ENCODE measurements at regions not wholly inside any gene's neighbourhood (a gene's known extent, or its start where the extent isn't known, plus 50 kb on each side); places are given as distances from the start of the nearest gene placed in this dataset.

DNA sequence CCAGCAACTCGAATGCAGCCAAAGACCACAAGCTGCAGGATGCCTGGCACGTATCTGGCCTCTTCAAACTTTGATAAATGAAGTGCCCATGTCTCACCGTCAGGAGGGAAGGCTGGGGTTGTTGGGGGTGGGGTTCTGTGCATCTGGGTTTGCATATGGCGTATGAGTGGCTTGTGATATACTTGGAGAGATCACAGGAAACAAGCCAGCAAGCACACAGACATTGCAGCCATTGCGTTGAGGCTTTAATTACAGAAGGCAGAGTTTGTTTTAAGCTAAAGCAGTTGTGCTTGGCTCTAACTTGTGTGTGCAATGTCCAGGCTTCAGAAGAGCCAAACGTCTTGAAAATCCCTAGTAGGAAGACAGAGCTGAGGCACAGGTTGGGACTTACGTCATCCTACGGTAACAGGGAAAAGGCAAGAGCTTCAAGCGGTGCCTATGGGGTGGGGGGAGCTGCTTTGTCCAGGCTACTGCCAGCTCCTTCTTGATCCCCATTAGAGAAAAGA, 109.2 kb downstream of the ASB7 start:
- peaks cover 40% of the 10 kb centered on the region for H3K4me1 ChIP-seq
- Mint-ChIP-seq H3K27ac (ENCODE audit: unreplicated experiment) (no peak overlapping the region), H3K4me3 (ENCODE audit: unreplicated experiment) (no peak overlapping the region), H3K9me3 (ENCODE audit: unreplicated experiment) (peaks cover 31% of the 10 kb centered on the region), H3K4me1 (ENCODE audit: low read depth, unreplicated experiment) (peaks cover 7% of the 10 kb centered on the region), H3K27me3 (ENCODE audit: insufficient read depth, unreplicated experiment) (no peaks in the 10 kb centered on the region), H3K36me3 (ENCODE audit: insufficient read depth, unreplicated experiment) (peaks cover 7% of the 10 kb centered on the region)
- no peak for DNase-seq
- no peak overlapping the region for H3K4me3 ChIP-seq (ENCODE audit: low read depth, low read length)
- no peaks in the 10 kb centered on the region for H3K27me3 ChIP-seq (replicated peaks; ENCODE audit: control insufficient read depth, insufficient read depth, low read length)
- POLR2A ChIA-PET = no interaction called here
- CTCF ChIA-PET = interaction anchor here (0.6 kb wide), 1 partner anchor 194 kb away, joined by 3 read pairs; no protein-coding TSS in a partner anchor
- intact Hi-C loops (cut with micrococcal nuclease; ENCODE audit: unreplicated experiment) = no loop called here
- H3K36me3 ChIP-seq (ENCODE audit: control insufficient read depth, insufficient read depth, low read length) = no peaks in the 10 kb centered on the region
- TF ChIP-seq, protein P1, sequence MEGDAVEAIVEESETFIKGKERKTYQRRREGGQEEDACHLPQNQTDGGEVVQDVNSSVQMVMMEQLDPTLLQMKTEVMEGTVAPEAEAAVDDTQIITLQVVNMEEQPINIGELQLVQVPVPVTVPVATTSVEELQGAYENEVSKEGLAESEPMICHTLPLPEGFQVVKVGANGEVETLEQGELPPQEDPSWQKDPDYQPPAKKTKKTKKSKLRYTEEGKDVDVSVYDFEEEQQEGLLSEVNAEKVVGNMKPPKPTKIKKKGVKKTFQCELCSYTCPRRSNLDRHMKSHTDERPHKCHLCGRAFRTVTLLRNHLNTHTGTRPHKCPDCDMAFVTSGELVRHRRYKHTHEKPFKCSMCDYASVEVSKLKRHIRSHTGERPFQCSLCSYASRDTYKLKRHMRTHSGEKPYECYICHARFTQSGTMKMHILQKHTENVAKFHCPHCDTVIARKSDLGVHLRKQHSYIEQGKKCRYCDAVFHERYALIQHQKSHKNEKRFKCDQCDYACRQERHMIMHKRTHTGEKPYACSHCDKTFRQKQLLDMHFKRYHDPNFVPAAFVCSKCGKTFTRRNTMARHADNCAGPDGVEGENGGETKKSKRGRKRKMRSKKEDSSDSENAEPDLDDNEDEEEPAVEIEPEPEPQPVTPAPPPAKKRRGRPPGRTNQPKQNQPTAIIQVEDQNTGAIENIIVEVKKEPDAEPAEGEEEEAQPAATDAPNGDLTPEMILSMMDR (IDR thresholded peaks at IDR 0.05; ENCODE audit: insufficient read depth in 1 of 2, low read depth in 1 of 2, low read length in 1 of 2, severe bottlenecking in 1 of 2, unreplicated experiment in 1 of 2) = no peak
- BruUV-seq (replicated peaks) = no TSS peak
- H3K9me3 ChIP-seq = no peaks in the 10 kb centered on the region

DNA sequence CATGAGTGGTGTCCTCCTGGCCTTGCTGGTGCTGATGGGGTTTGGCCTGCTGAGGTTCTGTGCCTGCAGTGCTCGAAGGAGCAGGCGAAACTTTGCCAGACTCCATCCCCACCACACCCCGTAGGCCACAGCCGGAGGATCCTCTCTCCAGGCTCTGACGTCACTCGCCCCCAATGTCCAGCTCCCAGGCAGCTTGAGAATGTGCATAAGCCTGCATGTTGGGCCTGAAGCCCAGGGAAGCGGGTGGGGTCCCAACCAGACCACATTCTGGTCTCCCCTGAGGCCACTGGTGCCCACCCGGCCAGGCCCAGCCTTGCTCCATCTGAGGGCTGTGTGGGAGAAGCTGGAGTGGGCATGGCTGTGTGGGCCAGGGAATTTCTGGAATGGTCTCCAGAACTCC, 109.8 kb downstream of the ASB7 start:
- TF ChIP-seq, protein P1 (IDR thresholded peaks at IDR 0.05; ENCODE audit: insufficient read depth in 1 of 2, low read depth in 1 of 2, low read length in 1 of 2, severe bottlenecking in 1 of 2, unreplicated experiment in 1 of 2) = no peak
- Histone ChIP-seq H3K9me3 (no peaks in the 10 kb centered on the region), H3K36me3 (ENCODE audit: control insufficient read depth, insufficient read depth, low read length) (no peaks in the 10 kb centered on the region), H3K27me3 (replicated peaks; ENCODE audit: control insufficient read depth, insufficient read depth, low read length) (no peaks in the 10 kb centered on the region), H3K4me1 (peaks cover 40% of the 10 kb centered on the region), H3K4me3 (ENCODE audit: low read depth, low read length) (no peak overlapping the region)
- no peak overlapping the region for H3K27ac Mint-ChIP-seq (ENCODE audit: unreplicated experiment)
- intact Hi-C loops (cut with micrococcal nuclease; ENCODE audit: unreplicated experiment) = no loop called here
- ChIA-PET CTCF (no interaction called here), POLR2A (interaction anchor here (0.5 kb wide), 1 partner anchor 63 kb away, joined by 3 read pairs; no protein-coding TSS in a partner anchor)
- H3K9me3 Mint-ChIP-seq (ENCODE audit: unreplicated experiment) = peaks cover 31% of the 10 kb centered on the region
- DNase-seq = no peak
- BruUV-seq (replicated peaks) = no TSS peak
- no peak overlapping the region for H3K4me3 Mint-ChIP-seq (ENCODE audit: unreplicated experiment)
- H3K27me3 Mint-ChIP-seq (ENCODE audit: insufficient read depth, unreplicated experiment) = no peaks in the 10 kb centered on the region
- peaks cover 7% of the 10 kb centered on the region for H3K4me1 Mint-ChIP-seq (ENCODE audit: low read depth, unreplicated experiment)
- peaks cover 7% of the 10 kb centered on the region for H3K36me3 Mint-ChIP-seq (ENCODE audit: insufficient read depth, unreplicated experiment)

DNA sequence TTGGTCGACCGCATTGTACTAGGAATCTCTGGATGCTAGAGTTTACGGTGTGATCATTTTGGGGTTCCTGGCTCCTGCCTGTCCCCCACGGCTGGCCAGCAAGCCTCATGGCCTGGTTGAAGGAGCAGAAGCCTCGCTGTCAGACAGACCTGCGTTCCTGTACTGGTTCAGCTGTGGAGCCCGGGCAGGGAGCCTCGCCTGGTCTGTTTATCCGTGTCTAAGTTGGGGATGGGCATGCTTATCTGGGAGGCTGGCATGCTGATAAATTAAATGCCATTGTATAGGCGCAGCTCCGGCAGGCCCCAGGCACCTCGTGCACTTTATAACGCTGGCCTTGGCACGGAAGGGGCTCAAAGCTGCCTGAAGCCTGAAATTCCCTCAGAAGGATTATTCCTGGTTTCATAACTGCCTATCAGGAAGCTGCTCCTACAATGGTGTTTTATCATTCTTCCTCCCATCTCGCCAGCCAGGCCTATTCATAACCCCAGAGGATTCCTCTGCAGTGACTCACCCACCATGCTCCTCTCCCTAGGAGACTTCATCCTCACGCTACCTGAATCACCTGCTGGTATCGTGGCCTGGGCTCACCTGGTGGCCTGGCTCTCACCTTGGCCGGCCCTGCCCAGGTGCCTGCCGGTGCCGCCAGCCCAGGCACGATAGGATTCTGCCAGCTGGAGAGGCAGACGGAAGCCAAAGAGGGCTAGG, 110.9 kb downstream of the ASB7 start:
- TF ChIP-seq, protein P1 (IDR thresholded peaks at IDR 0.05; ENCODE audit: insufficient read depth in 1 of 2, low read depth in 1 of 2, low read length in 1 of 2, severe bottlenecking in 1 of 2, unreplicated experiment in 1 of 2) = no peak
- peaks cover 13% of the 10 kb centered on the region for H3K4me1 Mint-ChIP-seq (ENCODE audit: low read depth, unreplicated experiment)
- CTCF ChIA-PET = no interaction called here
- peaks cover 7% of the 10 kb centered on the region for H3K36me3 Mint-ChIP-seq (ENCODE audit: insufficient read depth, unreplicated experiment)
- TSS peak; percentile 35 for BruUV-seq (replicated peaks)
- H3K27ac Mint-ChIP-seq (ENCODE audit: unreplicated experiment) = peak overlapping the region; percentile 84
- intact Hi-C loops (cut with micrococcal nuclease; ENCODE audit: unreplicated experiment) = no loop called here
- H3K4me3 ChIP-seq (ENCODE audit: low read depth, low read length) = no peak overlapping the region
- H3K4me1 ChIP-seq = peaks cover 40% of the 10 kb centered on the region
- H3K9me3 Mint-ChIP-seq (ENCODE audit: unreplicated experiment) = peaks cover 33% of the 10 kb centered on the region
- DNase-seq = peak; percentile 68 to 86
- H3K27me3 Mint-ChIP-seq (ENCODE audit: insufficient read depth, unreplicated experiment) = no peaks in the 10 kb centered on the region
- no peaks in the 10 kb centered on the region for H3K9me3 ChIP-seq
- H3K27me3 ChIP-seq (replicated peaks; ENCODE audit: control insufficient read depth, insufficient read depth, low read length) = no peaks in the 10 kb centered on the region
- H3K4me3 Mint-ChIP-seq (ENCODE audit: unreplicated experiment) = no peak overlapping the region
- no peaks in the 10 kb centered on the region for H3K36me3 ChIP-seq (ENCODE audit: control insufficient read depth, insufficient read depth, low read length)
- POLR2A ChIA-PET = no interaction called here
